Keratinocyte (primary cell): ENCODE measurements at regions not wholly inside any gene's neighbourhood (a gene's known extent, or its start where the extent isn't known, plus 50 kb on each side); places are given as distances from the start of the nearest gene placed in this dataset.

Experiments
- DNase-seq: peaks from one replicate; pipeline ENCODE4 v3.0.0-alpha.2; 2011; ENCODE audit warnings: low read depth, missing footprints, low spot score
- FAIRE-seq: peaks from 2 replicates; lab custom pipeline; 2011; peaks lifted over from hg19 to GRCh38; lab: Jason Lieb, UNC
- H2AFZ ChIP-seq: 2 replicates; pipeline ENCODE4 v1.6.0; 2012; ENCODE audit warnings: low read length, control low read depth, inconsistent platforms; ENCODE audit not compliant: control insufficient read depth
- H3K27ac ChIP-seq: 2 replicates; pipeline ENCODE4 v1.5.1; 2011; ENCODE audit warnings: low read length; ENCODE audit not compliant: control insufficient read depth, insufficient read depth
- H3K27me3 ChIP-seq: 3 replicates; pipeline ENCODE4 v1.6.0; 2011; ENCODE audit warnings: low read length; ENCODE audit not compliant: control insufficient read depth, insufficient read depth; ENCODE audit errors: extremely low read depth
- H3K36me3 ChIP-seq, 2 experiments: 2 replicates in 1 of 2; 3 replicates in 1 of 2; pipeline ENCODE4 v1.5.1; 2011; ENCODE audit warnings: low read length in 2 of 2, mild to moderate bottlenecking in 1 of 2; ENCODE audit not compliant: control insufficient read depth in 2 of 2, insufficient read depth in 2 of 2; ENCODE audit errors: extremely low read depth in 1 of 2
- H3K4me1 ChIP-seq: 3 replicates; pipeline ENCODE4 v1.5.1; 2011; ENCODE audit warnings: low read length; ENCODE audit not compliant: control insufficient read depth, insufficient read depth; ENCODE audit errors: extremely low read depth
- H3K4me2 ChIP-seq: 3 replicates; pipeline ENCODE4 v1.6.0; 2011; ENCODE audit warnings: low read depth, low read length; ENCODE audit not compliant: control insufficient read depth, insufficient read depth; ENCODE audit errors: extremely low read depth
- H3K4me3 ChIP-seq, 3 experiments: fragments of 200-600 bp in 1 of 3; sonication (generic) in 1 of 3; 2 replicates in 2 of 3; 3 replicates in 1 of 3; pipeline ENCODE4 v1.5.1; 2011 to 2016; ENCODE audit warnings: low read length in 3 of 3, mild to moderate bottlenecking in 3 of 3, control low read depth in 2 of 3, inconsistent platforms in 1 of 3, low read depth in 1 of 3, mixed read lengths in 1 of 3, mixed run types in 1 of 3, moderate library complexity in 1 of 3; ENCODE audit not compliant: control insufficient read depth in 2 of 3, insufficient read depth in 2 of 3; ENCODE audit errors: extremely low read depth in 1 of 3
- H3K79me2 ChIP-seq: 2 replicates; pipeline ENCODE4 v1.6.0; 2012; ENCODE audit warnings: low read length; ENCODE audit not compliant: control insufficient read depth, insufficient read depth
- H3K9ac ChIP-seq: 3 replicates; pipeline ENCODE4 v1.6.0; 2011; ENCODE audit warnings: low read length; ENCODE audit not compliant: control insufficient read depth, insufficient read depth; ENCODE audit errors: extremely low read depth
- H3K9me1 ChIP-seq: 3 replicates; pipeline ENCODE4 v1.6.0; 2011; ENCODE audit warnings: low read length; ENCODE audit not compliant: control insufficient read depth, insufficient read depth; ENCODE audit errors: extremely low read depth
- H3K9me3 ChIP-seq: 2 replicates; pipeline ENCODE4 v1.5.1; 2012; ENCODE audit warnings: low read depth, low read length; ENCODE audit not compliant: control insufficient read depth
- H4K20me1 ChIP-seq: 3 replicates; pipeline ENCODE4 v1.6.0; 2011; ENCODE audit warnings: low read length; ENCODE audit not compliant: control insufficient read depth, insufficient read depth; ENCODE audit errors: extremely low read depth
- EZH2 ChIP-seq: IDR thresholded peaks from one replicate; pipeline ENCODE4 v1.6.1; 2012; ENCODE audit warnings: inconsistent platforms, mild to moderate bottlenecking, low read length, moderate library complexity
- dilution Hi-C: fragments of 300-500 bp; cut with MboI; formaldehyde crosslinking; loops from one replicate; pipeline ENCODE4 v1.7.0; 2020; ENCODE audit warnings: low sequenced_read_pairs; ENCODE audit not compliant: extremely low pct_ligation_motif_present
- TF ChIP-seq, protein P1 (sequence below), 3 experiments: IDR thresholded peaks in 1 of 3; conservative IDR thresholded peaks in 1 of 3; optimal IDR thresholded peaks in 1 of 3; 2 replicates in 2 of 3; 3 replicates in 1 of 3; pipeline versions ENCODE3 to v1.5.1; 2011; ENCODE audit warnings: low read length in 3 of 3, mild to moderate bottlenecking in 3 of 3, moderate library complexity in 2 of 3, control low read depth in 1 of 3, inconsistent platforms in 1 of 3; ENCODE audit not compliant: insufficient read depth in 2 of 3; ENCODE audit errors: extremely low read depth in 1 of 3

DNA sequence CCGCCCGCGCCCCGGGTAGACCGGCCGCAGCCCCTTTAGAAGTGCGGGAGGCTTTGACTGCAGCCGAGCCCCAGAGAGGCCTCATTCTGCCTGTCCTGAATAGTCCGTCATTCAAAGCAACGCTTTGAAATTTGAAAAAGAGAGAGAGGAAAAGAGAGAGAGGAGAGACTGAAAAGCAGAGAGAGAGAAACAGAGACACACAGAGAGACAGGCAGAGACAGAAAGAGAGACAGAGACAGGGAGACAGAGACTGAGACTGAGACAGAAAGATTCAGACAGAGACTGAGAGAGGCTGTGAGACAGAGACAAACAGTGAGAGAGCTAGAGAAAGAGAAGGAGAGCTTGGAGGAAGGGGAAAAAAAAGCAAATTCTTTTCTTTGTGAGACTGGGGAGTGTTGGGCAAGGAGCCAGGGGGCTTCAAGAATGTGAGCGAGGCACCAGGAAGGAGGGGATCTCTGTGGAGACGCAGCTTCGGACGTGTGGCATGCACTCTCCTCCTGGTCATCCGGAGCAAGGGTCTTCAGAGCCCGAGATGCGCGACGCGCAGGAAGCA lies 73.1 kb downstream of the MYCN start:
- dilution Hi-C loops = no loop called here
- no peaks in the 10 kb centered on the region for H4K20me1 ChIP-seq
- H3K9ac ChIP-seq = no peak overlapping the region
- no peak overlapping the region for H3K27ac ChIP-seq
- H3K4me3 ChIP-seq = no peak overlapping the region
- DNase-seq (no peak), FAIRE-seq (no peak)
- no peaks in the 10 kb centered on the region for H3K9me3 ChIP-seq
- H3K36me3 ChIP-seq = no peaks in the 10 kb centered on the region
- H3K4me1 ChIP-seq = no peaks in the 10 kb centered on the region
- TF ChIP-seq, protein P1, sequence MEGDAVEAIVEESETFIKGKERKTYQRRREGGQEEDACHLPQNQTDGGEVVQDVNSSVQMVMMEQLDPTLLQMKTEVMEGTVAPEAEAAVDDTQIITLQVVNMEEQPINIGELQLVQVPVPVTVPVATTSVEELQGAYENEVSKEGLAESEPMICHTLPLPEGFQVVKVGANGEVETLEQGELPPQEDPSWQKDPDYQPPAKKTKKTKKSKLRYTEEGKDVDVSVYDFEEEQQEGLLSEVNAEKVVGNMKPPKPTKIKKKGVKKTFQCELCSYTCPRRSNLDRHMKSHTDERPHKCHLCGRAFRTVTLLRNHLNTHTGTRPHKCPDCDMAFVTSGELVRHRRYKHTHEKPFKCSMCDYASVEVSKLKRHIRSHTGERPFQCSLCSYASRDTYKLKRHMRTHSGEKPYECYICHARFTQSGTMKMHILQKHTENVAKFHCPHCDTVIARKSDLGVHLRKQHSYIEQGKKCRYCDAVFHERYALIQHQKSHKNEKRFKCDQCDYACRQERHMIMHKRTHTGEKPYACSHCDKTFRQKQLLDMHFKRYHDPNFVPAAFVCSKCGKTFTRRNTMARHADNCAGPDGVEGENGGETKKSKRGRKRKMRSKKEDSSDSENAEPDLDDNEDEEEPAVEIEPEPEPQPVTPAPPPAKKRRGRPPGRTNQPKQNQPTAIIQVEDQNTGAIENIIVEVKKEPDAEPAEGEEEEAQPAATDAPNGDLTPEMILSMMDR (optimal IDR thresholded peaks at IDR 0.05 in 1 of 3, IDR thresholded peaks at IDR 0.05 in 1 of 3, conservative IDR thresholded peaks at IDR 0.05 in 1 of 3; ENCODE audit: extremely low read depth in 1 of 3, insufficient read depth in 2 of 3, low read length in 3 of 3) = no peak
- TF ChIP-seq EZH2 = no peak
- H3K9me1 ChIP-seq = no peaks in the 10 kb centered on the region
- H3K27me3 ChIP-seq = no peaks in the 10 kb centered on the region
- H3K79me2 ChIP-seq = no peaks in the 10 kb centered on the region
- no peak overlapping the region for H2AFZ ChIP-seq
- no peak overlapping the region for H3K4me2 ChIP-seq

DNA sequence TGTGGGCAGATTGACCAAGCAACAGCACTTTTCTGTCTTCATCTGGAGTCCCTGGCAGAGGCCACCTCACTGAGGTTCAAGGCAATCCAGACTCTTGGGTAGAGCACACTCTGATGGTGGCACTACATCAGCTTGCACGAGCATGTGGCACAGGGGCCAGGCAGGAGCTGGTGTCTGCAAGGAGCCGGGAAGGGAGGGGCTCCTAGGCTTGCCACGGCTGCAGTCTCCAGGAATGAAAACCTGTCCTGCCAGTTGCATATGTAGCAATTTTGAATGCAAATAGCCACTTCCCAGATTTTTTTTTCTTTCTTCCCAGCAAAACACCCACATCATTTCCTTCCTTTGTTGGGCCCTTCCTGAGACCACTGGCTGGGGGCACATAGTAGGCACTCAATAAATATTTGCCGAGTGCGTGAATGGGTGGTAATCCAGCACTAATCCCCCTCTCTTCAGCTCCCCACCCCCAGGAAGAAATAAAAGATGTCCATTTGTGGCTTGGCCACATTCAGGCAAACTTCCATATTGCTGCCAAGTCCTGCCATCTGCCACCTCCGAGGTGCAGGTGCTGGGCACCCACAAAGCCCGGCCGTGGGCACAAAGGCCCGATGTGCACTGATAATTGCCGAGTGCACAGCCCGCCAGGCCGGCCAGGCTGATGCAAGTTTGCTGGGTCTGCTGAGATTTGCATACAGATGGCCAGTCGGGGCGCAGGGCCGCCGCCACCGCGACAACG lies 72.4 kb downstream of the MYCN start:
- Histone ChIP-seq H3K27me3 (no peaks in the 10 kb centered on the region), H3K27ac (no peak overlapping the region), H3K4me1 (no peaks in the 10 kb centered on the region), H3K4me2 (no peak overlapping the region), H3K9ac (no peak overlapping the region), H3K79me2 (no peaks in the 10 kb centered on the region), H2AFZ (no peak overlapping the region), H4K20me1 (no peaks in the 10 kb centered on the region), H3K9me3 (no peaks in the 10 kb centered on the region), H3K4me3 (no peak overlapping the region), H3K9me1 (no peaks in the 10 kb centered on the region), H3K36me3 (no peaks in the 10 kb centered on the region)
- TF ChIP-seq, protein P1 (optimal IDR thresholded peaks at IDR 0.05 in 1 of 3, IDR thresholded peaks at IDR 0.05 in 1 of 3, conservative IDR thresholded peaks at IDR 0.05 in 1 of 3; ENCODE audit: extremely low read depth in 1 of 3, insufficient read depth in 2 of 3, low read length in 3 of 3) = no peak
- no peak for TF ChIP-seq EZH2
- dilution Hi-C loops = no loop called here
- FAIRE-seq (no peak), DNase-seq (no peak)
